HEK293T (cell line): ENCODE measurements at regions not wholly inside any gene's neighbourhood (a gene's known extent, or its start where the extent isn't known, plus 50 kb on each side); places are given as distances from the start of the nearest gene placed in this dataset.

Experiments used
- ARNT ChIP-seq: fragments of 450-650 bp; IDR thresholded peaks from 2 replicates; pipeline ENCODE4 v1.6.1; 2017; ENCODE audit warnings: mild to moderate bottlenecking
- BHLHE40 ChIP-seq: fragments of 450-650 bp; IDR thresholded peaks from 2 replicates; pipeline ENCODE4 v1.6.1; 2016; ENCODE audit warnings: mild to moderate bottlenecking, moderate library complexity, borderline replicate concordance
- FOXM1 ChIP-seq: fragments of 450-650 bp; IDR thresholded peaks from 2 replicates; pipeline ENCODE4 v1.6.1; 2017; ENCODE audit warnings: mild to moderate bottlenecking, borderline replicate concordance
- SP1 ChIP-seq: fragments of 450-650 bp; IDR thresholded peaks from 2 replicates; pipeline ENCODE4 v1.6.1; 2017
- TARDBP ChIP-seq: fragments of 450-650 bp; IDR thresholded peaks from 2 replicates; pipeline ENCODE4 v1.6.1; 2016

- TF ChIP-seq TARDBP = no peak
- no peak for TF ChIP-seq ARNT
- TF ChIP-seq FOXM1 = no peak
- no peak for TF ChIP-seq SP1
- TF ChIP-seq BHLHE40 = no peak
Observed at GRCh38 chr4:107470173-107470572, 249.9 kb downstream of the PAPSS1 start.
